ENCODE measurements at regions not wholly inside any gene's neighbourhood (a gene's known extent, or its start where the extent isn't known, plus 50 kb on each side); places are given as distances from the start of the nearest gene placed in this dataset.

- Histone ChIP-seq H4K5ac (ENCODE audit: insufficient read length, low read depth, low read length) (no peak overlapping the region), H2BK15ac (ENCODE audit: low read length) (no peak overlapping the region), H2AK5ac (ENCODE audit: low read depth, low read length) (no peak overlapping the region), H3K4me2 (ENCODE audit: insufficient read depth in 1 of 2, low read depth in 2 of 2, low read length in 2 of 2) (no peak overlapping the region), H3K4me1 (replicated peaks in 1 of 4; ENCODE audit: control insufficient read depth in 3 of 4, insufficient read depth in 4 of 4, low read length in 3 of 4) (peaks cover 0 to 3% (median 0%) of the 10 kb centered on the region in 4 experiments; a peak in 2 of 7 replicates), H3K79me2 (ENCODE audit: control insufficient read depth in 1 of 2, insufficient read depth in 2 of 2, low read length in 2 of 2) (no peaks in the 10 kb centered on the region), H2AFZ (ENCODE audit: low read length) (peak overlapping the region; percentile 24; the same call in 1 of the 2 replicates), H3K9ac (replicated peaks in 1 of 4; ENCODE audit: extremely low read depth in 1 of 4, low read depth in 3 of 4, low read length in 3 of 4) (no peak overlapping the region), H3K18ac (ENCODE audit: extremely low read depth, low read length) (no peak overlapping the region), H3K14ac (ENCODE audit: insufficient read length) (no peak overlapping the region), H4K91ac (replicated peaks; ENCODE audit: insufficient read length, low read length) (no peak overlapping the region), H2BK12ac (ENCODE audit: low read depth, low read length) (no peak overlapping the region), H2BK120ac (replicated peaks; ENCODE audit: low read depth, low read length) (no peak overlapping the region), H2BK20ac (ENCODE audit: low read length) (no peak overlapping the region), H3K79me1 (ENCODE audit: low read depth, low read length) (no peaks in the 10 kb centered on the region), H3K9me3 (ENCODE audit: insufficient read depth in 2 of 2, low read depth in 1 of 2, low read length in 1 of 2) (no peaks in the 10 kb centered on the region), H3K23ac (ENCODE audit: insufficient read length) (no peak overlapping the region), H3K56ac (replicated peaks; ENCODE audit: insufficient read length, low read depth, low read length) (no peak overlapping the region), H3K4me3 (ENCODE audit: extremely low read depth in 1 of 4, insufficient read depth in 2 of 4, low read depth in 3 of 4, low read length in 4 of 4) (no peak overlapping the region), H3K27ac (ENCODE audit: low read depth, low read length) (no peak overlapping the region), H3K23me2 (ENCODE audit: low read depth, low read length) (no peaks in the 10 kb centered on the region), H4K20me1 (replicated peaks in 1 of 2; ENCODE audit: control insufficient read depth in 1 of 2, insufficient read depth in 2 of 2, low read length in 2 of 2) (no peaks in the 10 kb centered on the region), H2BK5ac (ENCODE audit: low read depth, low read length) (no peak overlapping the region), H3K27me3 (replicated peaks in 1 of 4; ENCODE audit: control insufficient read depth in 3 of 4, extremely low read depth in 1 of 4, insufficient read depth in 3 of 4, low read length in 3 of 4) (no peaks in the 10 kb centered on the region), H3K4ac (replicated peaks; ENCODE audit: insufficient read length, low read depth, low read length) (no peak overlapping the region), H4K8ac (ENCODE audit: extremely low read depth, insufficient read depth, low read length) (no peak overlapping the region), H3K36me3 (ENCODE audit: control insufficient read depth in 2 of 4, insufficient read depth in 4 of 4, low read length in 3 of 4) (no peaks in the 10 kb centered on the region)
- FAIRE-seq (no peak), DNase-seq (ENCODE audit: low read depth in 1 of 2, low spot score in 2 of 2) (no peak)
- WGBS, 2 experiments (ENCODE audit: extremely low coverage in 1 of 2, insufficient coverage in 1 of 2, insufficient read length in 1 of 2, insufficient replicate concordance in 2 of 2, low coverage in 1 of 2, low lambda C conversion rate in 2 of 2, missing lambda C conversion rate in 1 of 2): 90% methylated on average over 3 of the region's 3 CpGs; no CpG with 5 or more reads in 1 of the 2 experiments
- POLR2A ChIA-PET (ENCODE audit: partially characterized antibody): no interaction called here
- CTCF ChIA-PET (ENCODE audit: partially characterized antibody): interaction anchor here (0.6 to 0.7 kb wide), 3 partner anchors 13 to 31 kb away, joined by 3 read pairs; no protein-coding TSS in a partner anchor
- TF ChIP-seq RAD21 (IDR thresholded peaks at IDR 0.05 in 1 of 2, conservative IDR thresholded peaks at IDR 0.05 in 1 of 2; ENCODE audit: low read depth in 2 of 2, low read length in 2 of 2) (no peak), CBX5 (IDR thresholded peaks at IDR 0.05; ENCODE audit: low read depth, low read length) (no peak)
These were observed 85.3 kb upstream of the ADGRL2 start for GRCh38 chr1:81715391-81715790.

All from H1 (cell line).